ENCODE measurements at regions not wholly inside any gene's neighbourhood (a gene's known extent, or its start where the extent isn't known, plus 50 kb on each side); places are given as distances from the start of the nearest gene placed in this dataset.
"Not testable (repeated sequence)": the region's sequence is repeated elsewhere in the genome, so short reads cannot be mapped to it uniquely, and the experiment has no call there.

GRCh38 chr2:87217741-87218410, 196.2 kb upstream of the PLGLB1 start:
- peak; percentile 36; the same call in 1 of the 2 replicates for TF ChIP-seq CTCF (conservative IDR thresholded peaks at IDR 0.05; ENCODE audit: low read depth, low read length)
- not testable (repeated sequence) for TF ChIP-seq EZH2 (IDR thresholded peaks at IDR 0.05; ENCODE audit: low read length, unreplicated experiment); EZH2phosphoT487 (IDR thresholded peaks at IDR 0.05; ENCODE audit: borderline replicate concordance, low read length)

Data from PC-3 (cell line).